HT1080 (cell line): ENCODE measurements at regions not wholly inside any gene's neighbourhood (a gene's known extent, or its start where the extent isn't known, plus 50 kb on each side); places are given as distances from the start of the nearest gene placed in this dataset.

Source experiments
- DNase-seq: peaks from one replicate; pipeline ENCODE4 v3.0.0-alpha.2; 2015; ENCODE audit warnings: low read depth

DNA sequence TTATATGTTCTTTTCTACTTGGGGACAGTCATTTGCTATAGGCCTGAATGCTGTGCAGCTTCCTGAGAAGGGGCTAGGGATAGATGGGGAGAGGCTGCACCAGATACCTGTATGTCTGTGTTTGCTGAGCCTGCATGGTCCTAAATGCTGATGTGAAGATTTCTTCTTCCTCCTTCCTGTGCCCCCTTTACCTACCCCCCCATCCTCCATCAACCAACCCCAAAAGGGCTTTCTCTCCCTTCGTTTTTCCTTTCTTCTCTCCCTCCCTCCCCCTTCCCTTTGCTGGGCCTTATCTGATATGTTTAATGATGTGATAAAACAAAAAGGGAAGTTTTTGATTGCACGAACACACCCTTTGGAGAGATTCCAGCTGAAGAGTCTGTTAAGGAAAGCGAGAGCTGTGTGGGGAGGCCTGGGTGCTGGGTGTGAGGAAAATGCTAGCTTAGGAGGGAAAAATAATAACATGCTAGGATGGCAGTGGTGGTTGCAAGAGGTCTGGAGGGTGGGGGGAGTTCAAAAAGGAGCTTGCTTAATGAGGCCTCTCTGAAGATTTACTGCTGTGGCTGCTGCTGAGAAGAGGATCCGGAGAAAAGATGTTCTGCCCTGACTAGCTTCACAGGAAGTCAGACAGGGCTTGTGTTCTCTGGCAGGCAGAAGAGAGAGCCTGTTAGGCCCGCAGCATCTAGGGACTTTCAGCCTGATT lies 101.8 kb downstream of the SAMD9 start:
- no peak for DNase-seq

DNA sequence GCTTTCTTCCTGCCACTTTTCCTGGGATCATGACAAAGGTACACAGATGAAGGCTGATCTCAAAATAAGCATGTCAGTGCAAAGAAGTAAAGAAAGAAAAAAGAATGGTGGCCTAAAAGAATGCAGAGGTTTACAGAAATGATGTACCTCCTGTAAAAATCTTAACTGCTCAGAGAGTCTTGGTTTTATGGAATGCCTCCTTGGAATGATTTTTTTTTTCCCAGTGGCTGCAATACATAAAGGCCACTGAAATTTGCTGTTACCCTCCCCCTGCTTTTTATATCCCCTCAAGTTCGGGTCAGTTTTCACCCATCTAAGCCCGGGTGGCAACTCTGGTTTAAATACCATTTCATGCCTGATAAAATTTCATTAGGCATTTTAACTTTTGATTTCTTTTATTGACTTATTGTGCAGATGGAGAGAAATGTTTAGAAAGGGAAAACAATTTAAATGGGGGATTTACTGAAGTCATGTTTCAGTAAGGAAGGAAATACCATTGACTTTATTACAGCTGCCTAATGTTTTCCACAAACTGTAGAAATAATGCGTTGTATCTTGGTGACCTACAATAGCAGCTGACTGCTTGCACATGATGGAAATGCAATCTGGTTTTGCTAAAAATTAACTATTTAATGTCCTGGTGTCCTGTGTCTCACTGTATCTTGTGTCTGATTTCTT lies 102.5 kb downstream of the SAMD9 start:
- DNase-seq: no peak

DNA sequence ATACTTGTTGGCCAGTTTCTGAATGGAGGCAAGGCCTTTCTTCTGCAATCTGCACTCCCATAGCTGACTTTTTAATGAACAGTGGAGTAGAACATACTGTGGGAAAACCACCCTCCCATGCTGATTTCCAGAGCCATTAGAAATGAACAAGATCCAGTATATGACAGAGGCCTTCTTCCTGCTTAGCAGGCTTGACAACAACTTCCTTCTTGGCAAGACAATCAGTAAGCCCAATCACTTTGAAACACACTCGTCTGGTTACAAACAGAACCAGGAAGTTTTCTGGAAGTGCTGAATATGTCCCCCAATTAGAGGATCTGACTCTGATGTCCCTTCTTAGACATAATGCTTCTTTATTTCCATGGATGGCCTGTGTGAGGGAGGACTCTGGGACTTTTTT lies 103.4 kb downstream of the SAMD9 start:
- no peak for DNase-seq

DNA sequence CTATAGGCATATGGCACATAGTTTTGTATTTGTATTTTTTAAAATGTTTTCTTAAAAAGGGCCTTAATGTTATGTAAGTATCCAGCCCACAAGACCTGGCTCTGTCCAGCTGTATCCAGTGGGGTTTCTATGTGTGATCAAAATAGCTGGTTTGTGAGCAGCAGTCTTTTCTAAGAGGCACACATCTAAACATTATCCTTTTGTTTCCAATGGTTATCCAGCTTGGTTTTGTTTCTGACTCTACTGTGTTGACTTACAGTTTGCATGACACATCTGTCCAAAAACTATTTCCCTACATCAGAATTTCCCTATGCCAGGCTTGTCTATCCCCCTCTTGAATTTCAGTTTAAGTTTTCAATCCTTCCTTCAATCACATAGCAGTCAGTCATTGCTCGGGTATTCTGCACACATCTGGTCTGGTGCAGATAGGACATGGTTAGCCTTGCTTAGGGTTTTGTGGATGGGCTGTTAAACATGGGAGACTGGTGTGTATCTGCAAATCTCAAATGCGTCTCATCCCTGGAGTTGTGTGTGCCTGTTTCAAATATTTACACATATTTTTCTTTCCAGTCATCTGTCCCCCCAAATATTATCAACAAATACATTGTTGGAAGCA lies 104.2 kb downstream of the SAMD9 start:
- no peak for DNase-seq

DNA sequence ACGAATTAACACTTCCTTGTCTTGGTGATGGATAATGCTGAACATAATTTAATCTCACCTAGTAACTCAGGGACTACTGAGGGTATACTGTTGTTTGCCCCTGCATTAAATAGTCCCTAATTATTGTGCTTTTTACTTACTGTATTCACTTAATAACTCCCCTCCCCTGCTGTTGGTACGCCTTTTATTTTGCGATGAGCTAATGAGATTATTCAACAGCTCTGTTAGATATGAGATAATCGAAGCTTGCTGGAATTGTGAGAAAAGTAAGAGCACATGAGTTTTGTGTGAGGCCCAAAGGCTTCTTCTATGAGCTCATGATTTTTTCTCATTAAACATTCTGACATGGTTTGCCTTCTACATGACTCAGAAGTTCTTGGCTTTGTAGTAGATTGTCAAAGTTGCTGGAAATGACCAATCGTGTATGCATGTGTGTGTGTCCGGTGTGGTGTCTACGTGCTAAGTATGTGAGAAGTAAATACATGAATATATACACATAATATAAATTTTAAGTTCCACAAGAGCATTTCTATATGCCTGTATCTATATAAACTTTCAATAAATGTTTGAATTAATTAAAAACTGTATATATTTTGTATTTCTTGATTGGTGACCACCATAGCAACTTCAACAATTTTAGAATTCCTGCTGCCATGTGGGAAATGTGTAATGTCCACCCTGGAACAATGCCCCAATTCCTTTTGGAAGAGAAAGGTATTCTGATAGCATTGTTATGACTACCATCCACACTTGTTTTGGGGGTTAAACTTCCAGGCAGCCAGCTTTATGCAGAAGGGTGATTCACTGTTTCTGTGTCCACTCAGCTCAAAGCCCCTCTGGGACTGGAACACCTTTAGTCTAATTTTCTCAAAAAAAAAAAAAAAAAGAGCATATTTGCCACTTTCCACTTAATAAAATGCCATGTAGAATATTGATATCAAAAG lies 106.2 kb downstream of the SAMD9 start:
- DNase-seq: peak; percentile 92

DNA sequence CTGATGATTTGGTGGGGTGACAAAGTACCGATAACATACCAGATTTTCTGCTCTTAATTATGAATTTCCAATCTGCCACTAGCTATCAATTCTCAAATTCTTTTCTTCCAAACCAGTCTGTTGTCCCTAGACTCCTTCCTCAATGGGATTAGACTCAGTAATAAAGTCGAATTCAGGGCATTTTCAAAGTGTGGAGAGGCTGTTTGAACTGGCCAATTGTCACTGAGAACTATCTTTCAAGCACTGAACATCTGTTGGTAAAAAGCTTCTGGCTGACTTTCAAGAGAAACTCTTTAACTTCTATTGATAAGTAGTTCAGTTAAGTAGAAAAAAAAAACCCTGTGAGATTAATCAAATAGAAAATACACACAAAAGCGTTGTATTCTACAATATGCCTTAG lies 108.9 kb downstream of the SAMD9 start:
- no peak for DNase-seq

DNA sequence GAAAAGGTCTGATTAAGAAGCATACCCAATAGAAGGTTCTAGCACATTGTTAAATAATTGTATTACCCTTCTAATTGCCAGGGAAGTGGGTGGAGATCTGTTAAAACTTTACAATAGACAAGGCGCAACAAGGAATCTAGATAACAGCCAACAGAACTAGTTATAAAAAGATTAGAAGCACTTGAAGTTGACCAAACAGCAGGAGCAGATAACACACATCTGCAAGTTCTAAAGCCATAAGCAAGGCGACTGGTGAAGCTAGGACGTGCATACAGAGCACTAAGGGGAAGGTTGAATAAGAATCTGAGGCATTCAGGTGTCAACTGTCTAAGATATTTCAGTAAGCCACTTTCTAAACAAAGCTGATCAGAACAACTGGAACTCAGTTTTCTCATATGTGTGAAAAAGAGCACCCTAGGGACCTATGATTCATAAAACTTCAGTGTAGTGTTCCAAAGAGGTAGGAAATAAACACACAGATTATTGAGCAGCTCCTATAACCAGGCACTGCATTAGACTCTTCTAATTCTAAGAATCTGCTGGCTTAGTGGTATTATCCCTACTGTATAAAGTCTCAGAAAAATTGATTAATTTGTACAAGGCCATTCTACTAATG lies 111.2 kb downstream of the SAMD9 start:
- no peak for DNase-seq

DNA sequence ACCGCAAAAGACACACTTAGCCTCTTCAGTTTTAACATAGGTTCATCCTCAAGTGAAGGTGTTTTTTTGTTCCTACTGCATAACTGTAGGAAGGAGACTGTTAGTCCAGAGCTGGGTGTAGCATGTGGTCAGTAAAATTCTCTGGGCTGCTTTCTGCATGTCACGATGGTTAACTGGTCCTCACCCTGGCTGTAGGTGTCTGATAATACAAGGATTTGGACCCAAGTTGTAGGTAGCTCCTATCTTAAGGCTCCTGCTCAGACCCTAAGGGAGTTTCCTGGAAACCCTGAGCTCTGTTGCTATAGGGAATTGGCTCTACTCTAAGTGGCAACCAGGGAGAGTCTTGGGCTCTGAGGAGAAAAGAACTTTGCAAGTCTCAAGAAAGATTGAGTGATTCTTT lies 112.9 kb downstream of the SAMD9 start:
- DNase-seq: no peak

DNA sequence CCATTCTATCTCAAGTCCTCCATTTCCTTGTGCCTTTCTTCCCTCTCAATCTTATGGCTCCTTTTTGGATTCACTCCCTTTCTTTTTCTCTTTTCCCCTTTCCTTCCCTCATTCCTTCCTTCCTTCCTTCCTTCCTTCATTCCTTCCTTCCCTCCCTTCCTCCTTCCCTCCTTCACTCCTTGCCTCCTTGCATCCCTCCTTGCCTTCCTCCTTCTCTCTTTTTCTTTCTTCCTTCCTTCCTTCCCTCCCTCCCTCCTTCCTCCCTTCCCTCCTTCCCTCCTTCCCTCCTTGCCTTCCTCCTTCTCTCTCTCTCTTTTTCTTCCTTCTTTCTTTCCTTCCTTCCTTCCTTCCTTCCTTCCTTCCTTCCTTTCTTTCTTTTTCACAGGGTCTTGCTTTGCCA lies 120.1 kb downstream of the SAMD9 start:
- no peak for DNase-seq

DNA sequence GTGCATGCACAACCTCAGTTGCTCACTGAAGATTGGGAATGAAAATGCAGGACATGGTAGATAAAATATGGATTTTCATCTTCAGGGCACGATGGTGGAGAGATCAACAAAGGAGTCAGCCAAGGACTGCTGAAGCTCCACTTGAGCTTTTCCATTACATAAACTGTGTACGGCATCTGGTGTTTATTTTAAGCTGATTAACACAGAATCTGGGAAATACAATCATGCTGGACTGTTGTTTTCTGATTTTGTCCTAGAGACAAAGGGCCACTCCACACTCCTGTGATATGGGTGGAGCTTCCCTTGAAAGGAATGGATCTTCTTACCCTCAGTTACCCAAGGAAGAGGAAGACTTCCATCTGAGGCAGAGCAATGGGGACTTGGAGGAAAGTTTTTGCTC lies 120.6 kb downstream of the SAMD9 start:
- no peak for DNase-seq

DNA sequence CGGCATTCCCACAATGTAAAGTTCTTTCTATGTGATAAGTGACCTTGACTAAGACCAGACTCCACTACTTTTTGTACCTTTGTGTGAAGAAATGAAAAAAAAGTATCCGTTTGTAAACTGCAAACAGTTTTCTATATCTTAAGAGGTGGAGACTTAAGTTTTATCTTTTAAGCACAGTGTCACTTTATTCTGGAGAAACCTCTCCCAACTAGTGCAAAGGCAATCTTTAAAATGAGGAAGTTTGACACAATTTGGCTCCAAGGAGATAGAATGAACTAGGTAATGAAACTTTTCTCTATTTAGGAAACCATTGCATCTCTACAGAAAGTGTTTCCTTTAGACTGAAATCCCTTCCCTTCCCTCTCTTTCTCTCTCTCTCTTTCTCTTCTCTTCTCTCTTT lies 122.9 kb downstream of the SAMD9 start:
- DNase-seq: no peak

DNA sequence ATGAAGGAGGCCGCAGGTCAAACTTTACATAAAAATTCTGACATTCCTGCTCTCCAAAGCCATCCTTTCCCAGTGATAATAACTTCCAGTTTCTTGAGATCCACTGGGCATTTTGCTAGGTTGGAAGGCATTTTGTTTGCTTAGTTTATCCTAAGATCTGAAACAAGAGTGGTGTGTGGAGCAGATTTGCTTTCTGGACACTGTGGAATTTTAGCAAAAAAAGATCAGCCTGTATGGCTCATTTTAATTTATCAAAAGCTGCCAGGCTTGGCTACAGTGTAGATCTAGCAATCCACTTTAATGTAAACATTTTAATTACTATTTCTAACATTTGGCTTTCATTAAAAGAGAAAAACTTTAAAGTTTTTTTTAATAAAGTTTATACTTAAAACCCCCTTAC lies 124.8 kb downstream of the SAMD9 start:
- no peak for DNase-seq

DNA sequence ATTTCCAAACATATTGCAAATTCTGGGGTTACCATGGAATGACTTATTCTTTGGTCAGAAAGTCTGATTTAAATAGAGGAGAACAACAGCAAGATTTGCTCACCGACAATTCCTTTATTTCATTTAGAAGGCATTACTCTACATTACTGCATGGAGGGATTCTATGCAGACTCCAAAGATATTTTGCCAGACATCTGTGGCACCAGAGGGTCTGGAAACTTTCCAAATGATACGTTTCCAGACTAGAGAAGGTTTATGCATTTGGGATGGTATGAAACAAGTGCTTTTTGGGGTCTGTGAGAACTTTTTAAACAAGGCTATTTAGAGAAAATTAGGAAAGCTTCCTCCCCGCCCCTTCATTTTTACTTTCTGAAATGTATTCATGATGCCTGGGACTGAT lies 125.3 kb downstream of the SAMD9 start:
- no peak for DNase-seq

DNA sequence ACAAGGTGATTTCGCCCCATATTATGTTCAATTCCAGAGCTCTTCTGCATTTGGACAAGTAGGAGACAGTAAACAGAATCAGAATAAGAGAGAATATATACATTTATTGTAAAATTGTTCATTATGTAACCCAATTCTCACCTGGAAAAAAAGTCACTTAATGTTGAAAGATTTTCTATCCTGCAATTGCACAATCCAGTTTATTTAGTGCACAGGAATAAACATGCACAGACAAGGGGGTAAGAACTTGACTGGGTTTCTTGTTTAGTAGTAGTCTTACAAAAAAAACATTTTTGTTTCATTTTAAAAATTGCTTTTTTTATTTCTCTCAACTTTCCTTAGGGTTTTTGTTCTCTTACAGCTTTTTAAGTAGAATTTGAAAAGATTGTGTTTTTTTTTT lies 126.6 kb downstream of the SAMD9 start:
- no peak for DNase-seq

DNA sequence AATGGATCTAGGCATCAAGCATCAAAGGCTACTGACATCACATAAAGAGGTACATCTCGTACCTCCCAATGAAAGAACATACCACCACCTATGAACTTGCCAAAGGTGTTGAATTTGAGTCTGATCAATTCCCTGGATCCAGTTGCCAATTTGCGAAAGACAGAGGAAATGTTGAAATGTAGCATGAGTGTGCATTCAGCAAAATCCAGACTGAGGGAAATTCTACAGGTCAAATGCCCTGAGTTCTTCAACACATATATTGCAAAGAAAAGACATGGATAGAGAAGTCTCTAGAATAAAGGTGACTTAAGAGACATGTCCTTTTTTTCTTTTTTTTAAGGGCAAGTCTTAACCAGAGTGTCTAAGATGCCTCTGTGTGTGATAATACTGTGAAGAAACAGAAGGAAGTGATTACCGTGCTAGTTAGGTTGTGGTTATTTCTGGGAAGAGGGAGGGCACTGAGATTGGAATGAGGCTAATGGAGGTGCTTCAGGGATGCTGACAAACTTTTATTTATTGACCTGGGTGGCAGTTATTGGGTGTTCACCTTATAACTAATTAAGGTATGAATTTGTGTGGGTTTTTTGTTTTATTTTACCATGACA lies 128.7 kb downstream of the SAMD9 start:
- DNase-seq: no peak

DNA sequence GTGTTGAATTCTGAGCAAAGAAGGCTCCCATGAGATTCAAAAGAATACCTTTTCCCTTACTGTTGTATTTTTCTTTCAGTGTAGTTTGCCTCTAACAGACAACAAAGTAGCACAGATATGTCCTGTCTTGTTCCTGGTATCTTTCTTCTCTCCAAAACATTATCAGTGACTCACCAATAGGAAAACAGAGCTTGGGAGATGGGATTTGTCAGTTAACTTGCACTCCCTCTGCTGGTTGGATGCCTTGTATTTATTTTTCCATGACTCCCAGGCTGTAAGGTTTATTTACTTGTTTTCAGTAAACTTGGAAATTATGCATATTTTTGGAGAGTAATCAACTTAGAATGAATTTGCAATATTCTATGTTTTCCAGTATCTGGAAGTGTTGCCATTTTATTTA lies 129.7 kb downstream of the SAMD9 start:
- peak; percentile 60 for DNase-seq

DNA sequence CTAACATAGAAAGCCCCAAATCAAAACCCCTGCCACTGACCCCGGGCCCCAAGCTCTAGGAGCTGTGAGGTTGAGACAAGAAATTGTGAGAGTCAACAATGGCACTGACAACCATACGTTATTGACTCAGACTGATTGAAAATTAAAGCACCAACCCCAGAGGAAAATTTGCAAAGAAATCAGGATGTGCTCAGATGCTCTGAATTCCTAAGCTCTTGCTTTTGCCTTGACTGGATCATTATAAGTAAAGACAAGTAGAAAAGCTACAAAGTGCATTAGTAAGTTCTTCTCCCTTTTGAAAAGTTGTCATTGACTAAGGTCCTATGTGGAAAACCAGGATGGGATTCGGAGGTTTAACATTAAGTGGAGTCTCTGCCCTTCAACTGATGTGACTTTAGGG lies 130.2 kb downstream of the SAMD9 start:
- DNase-seq: no peak

DNA sequence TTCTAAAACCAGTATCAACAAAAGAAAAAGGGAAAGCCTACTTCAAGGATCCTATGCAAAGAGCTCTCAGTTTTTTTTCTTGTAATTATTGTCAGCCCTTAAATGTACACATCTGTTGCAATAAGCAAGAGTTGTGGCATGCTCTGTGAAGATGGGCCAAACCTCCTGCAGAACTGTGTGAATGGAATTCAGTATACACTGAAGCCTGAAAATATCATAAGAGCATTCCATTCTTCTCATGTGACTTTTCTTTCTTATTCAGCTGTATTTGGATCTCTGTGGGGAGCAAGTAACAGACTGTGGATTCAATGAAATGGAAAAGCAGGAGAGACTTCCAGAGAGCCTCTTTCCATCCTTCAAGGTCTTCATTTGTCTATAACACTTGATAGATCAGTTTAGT lies 130.7 kb downstream of the SAMD9 start:
- DNase-seq: no peak

DNA sequence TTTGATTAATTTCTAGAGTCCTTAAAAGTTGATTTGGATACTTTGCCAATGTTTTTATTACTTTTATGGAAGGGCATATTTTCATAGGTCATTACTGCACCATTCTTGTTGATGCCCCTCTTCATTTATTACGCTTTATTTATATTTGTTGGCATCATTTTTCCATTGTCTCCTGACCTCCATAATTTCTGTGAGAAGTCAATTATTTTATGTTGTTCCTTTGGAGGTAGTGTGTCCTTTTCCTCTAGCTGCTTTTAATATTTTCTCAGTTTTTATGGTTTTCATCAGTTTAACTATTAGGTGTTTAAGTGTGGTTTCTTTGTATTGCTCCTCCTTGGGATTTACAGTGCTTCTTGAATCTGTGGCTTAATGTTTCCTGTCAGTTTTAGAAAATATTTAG lies 134.9 kb downstream of the SAMD9 start:
- DNase-seq: no peak

DNA sequence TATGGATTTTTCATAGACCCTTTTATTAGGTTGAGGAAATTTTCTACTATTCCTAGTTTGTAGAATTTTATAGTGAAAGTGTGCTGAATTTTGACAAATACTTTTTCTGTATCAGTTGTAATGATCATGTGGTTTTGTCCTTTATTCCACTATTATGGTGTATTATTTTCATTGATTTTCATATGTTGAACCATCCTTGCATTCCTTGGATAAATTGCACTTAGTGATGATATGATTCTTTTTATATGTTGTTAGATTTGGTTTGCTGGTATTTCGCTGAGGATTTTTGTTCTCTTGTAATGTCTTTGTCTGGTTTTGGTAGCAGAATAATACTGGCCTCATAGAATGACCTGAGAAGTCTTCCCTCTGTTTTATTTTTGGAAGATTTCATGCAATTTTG lies 140.6 kb upstream of the CDK6 start:
- no peak for DNase-seq

DNA sequence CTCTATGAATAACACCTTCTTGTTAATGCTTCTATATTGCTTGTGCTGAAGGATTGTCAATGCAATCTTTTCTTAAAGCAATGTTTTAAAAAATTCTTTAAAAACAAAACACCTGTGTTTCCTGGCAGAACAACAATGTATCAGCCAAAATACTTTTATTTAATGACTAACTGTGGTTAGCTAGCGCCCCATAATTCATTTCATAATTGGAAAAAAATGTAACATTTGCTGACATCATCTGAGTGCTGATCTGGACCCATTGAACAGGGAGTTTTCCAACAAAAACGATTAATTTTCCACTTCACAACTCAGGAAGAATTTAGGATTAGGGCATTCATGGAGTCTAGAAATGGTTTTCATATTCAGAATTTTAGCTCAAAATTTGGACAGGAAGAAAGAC lies 137.6 kb upstream of the CDK6 start:
- DNase-seq: no peak
